ENCODE measurements at regions not wholly inside any gene's neighbourhood (a gene's known extent, or its start where the extent isn't known, plus 50 kb on each side); places are given as distances from the start of the nearest gene placed in this dataset.
A peak's percentile ranks its signal among the peaks of the same experiment; 100 is the strongest.

- no peak for DNase-seq (ENCODE audit: low read depth, low spot score)
These were observed 400.6 kb upstream of the CFAP20DC start for GRCh38 chr3:59450437-59450836.

DNA sequence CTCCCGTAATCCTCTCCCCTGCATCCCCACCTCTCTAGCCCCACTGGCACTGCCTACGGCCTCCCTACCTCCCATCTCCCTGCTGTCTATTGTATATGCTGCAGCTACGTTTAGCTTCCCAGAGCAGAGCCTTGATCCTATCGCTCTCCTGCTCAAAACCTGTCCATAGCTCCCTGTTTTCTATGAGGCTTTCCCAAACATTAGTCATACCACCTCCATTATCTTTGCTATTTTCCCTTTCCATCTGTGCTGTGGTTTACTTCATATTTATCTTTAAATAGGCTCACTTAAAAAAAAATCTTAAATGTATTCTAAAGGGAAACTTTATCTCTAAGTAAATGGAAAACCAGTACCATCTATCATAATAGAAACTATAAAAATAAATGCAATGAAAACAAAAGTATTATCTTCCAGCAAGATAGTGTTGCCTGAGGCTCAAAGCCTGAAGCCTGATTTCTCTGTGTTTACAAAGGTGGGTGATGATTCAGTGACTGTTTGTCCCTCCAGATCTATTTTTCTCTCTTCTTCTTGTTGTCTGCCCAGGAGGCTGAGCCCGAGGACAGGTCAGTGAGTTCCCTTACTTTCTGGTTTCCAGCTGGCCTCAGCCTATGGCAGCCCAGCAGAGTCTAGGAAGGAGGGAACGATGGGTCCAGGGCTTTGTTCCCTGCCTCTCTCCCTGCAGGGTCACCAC is 397.1 kb upstream of the CFAP20DC start:
- DNase-seq (ENCODE audit: low read depth, low spot score): no peak

- DNase-seq (ENCODE audit: low read depth, low spot score): no peak
These were observed 394.9 kb upstream of the CFAP20DC start for GRCh38 chr3:59444676-59445075.

- DNase-seq (ENCODE audit: low read depth, low spot score): no peak
These were observed 394.5 kb upstream of the CFAP20DC start for GRCh38 chr3:59444294-59444671.

- DNase-seq (ENCODE audit: low read depth, low spot score): no peak
These were observed 393.9 kb upstream of the CFAP20DC start for GRCh38 chr3:59443618-59444293.

DNA sequence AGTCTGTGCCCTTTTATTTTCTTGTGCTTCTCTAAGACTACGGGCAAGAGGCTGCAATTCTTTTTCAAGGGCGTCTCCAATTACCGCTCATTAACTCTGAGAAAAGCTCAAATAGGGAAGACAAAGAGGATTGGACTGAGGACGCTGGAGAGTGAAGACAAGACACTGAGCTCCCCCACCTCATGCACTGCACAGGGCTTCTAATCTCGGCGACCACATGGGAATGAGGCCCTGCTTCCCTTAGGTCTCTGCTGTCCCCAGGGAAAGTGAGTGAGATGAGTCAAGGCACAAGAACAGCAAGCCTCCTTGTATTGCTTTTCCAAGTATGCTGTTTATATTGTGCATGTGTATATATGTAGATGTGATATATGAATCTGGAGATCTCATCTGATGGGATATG is 392.2 kb upstream of the CFAP20DC start:
- no peak for DNase-seq (ENCODE audit: low read depth, low spot score)

GRCh38 chr3:59440285-59441028 is 390.6 kb upstream of the CFAP20DC start:
- DNase-seq (ENCODE audit: low read depth, low spot score): no peak

DNA sequence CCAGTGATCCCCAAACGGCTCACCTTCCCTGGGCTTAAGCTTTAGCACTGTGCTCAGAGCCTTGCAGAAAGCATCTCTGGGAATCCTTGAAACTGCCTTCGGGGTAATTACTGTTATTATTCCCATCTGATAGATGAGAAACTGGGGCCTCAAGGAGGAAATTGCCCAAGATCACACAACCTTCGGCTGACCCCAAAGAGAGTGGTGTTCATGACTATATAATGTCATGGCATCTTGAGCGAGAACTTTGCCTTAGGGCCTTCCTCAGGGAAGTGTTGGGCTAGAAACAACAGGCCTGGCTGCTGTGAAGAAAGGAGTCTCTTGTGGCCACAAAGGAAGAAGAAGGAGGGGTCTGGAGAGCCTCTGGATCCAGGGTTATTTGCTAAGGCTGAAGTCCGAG is 388.7 kb upstream of the CFAP20DC start:
- DNase-seq (ENCODE audit: low read depth, low spot score): no peak

DNA sequence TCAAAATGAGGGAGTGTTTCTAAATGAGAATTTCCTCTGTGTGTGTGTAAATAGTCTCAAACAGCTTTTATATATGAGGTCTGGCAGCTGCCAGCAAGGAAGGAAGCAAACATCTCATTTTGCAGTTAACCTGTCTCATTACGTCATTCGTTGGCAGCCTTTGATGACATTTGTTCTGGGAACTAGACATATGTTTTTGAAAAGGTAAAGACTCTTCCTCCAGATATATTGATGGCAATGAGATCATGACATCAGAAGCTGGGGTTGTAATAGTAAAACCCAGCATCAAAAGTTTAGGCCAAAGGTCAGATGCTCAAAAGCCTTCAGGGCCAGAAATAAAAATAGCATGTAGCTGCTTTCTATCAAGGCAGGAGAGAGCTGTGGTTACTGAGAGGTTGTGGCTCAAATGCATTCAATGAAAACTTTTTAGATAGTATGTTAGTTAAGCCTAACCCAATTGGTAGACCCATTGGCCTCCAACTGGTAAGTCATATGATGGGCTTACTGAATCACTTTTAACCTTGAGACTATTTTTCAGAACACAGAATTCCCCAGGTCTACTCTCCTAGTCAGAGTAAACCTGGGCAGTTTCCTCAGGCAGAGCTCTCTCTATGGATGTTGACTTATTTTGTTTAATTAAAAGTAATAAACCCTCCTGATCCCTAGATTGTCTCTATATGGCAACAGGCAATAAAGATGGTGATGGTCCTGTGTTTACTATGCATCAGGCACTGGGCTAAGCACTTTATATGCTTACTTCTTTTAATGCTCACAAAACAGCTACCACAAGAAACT is 386.5 kb upstream of the CFAP20DC start:
- DNase-seq (ENCODE audit: low read depth, low spot score): no peak

DNA sequence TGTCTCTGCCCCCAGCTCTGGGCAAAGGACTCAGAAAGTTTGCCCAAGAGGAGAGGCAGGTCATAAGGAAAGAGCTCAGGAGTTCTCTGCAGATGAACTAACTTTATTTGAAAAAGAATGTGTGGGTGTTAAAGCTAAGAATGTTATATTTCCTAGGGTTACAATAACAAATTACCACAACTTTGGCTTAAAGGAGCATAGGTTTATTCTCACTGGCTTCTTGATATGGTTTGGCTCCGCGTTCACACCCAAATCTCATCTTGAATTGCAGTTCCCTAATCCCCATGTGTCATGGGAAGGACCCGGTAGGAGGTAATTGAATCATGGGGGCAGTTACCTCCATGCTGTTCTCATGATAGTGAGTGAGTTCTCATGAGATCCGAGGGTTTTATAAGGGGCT is 383.7 kb upstream of the CFAP20DC start:
- DNase-seq (ENCODE audit: low read depth, low spot score): no peak

- no peak for DNase-seq (ENCODE audit: low read depth, low spot score)
These were observed 382.8 kb upstream of the CFAP20DC start for GRCh38 chr3:59432665-59433064.

DNA sequence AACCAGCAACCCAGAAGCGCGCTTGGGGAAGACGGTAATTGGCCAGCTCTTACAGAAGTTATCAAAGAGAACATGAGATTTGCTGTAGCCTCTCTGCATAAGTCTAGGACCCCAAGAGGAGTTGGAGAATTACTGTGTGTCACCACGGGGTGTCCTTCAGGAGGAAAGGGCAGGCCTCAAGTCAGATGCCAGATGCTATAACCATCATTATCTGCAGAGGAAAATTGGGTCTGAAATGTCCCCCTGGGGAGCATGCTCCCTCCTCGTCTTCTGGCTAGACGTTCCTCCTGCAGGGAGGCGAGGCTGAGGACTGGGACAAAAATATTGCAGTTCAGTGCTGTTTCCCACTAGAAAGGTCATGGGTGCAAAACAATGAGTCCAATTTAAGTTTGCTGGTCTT is 380.5 kb upstream of the CFAP20DC start:
- no peak for DNase-seq (ENCODE audit: low read depth, low spot score)

DNA sequence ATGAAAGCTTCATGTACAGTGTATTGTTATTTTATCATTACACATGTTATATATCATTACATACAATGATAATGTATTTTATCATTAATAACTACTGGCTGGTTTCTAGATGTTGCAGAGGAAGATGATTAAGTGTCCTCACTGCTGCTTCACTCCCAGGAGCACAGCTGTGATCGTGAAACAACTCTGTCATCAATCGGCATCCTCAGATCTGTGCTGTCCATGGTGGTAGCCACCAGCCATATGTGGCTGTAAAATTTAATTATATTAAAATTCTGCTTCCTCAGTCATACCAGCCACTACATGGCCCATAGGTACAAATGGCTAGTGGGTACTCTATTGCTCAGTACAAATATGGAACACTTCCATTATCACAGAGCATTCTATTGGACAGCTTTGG is 379.4 kb upstream of the CFAP20DC start:
- no peak for DNase-seq (ENCODE audit: low read depth, low spot score)

- peak; percentile 60 for DNase-seq (ENCODE audit: low read depth, low spot score)
These were observed 377.2 kb upstream of the CFAP20DC start for GRCh38 chr3:59426821-59427565.

GRCh38 chr3:59425942-59426341 is 376.1 kb upstream of the CFAP20DC start:
- DNase-seq (ENCODE audit: low read depth, low spot score): no peak

GRCh38 chr3:59425371-59425770 is 375.5 kb upstream of the CFAP20DC start:
- DNase-seq (ENCODE audit: low read depth, low spot score): peak; percentile 79

DNA sequence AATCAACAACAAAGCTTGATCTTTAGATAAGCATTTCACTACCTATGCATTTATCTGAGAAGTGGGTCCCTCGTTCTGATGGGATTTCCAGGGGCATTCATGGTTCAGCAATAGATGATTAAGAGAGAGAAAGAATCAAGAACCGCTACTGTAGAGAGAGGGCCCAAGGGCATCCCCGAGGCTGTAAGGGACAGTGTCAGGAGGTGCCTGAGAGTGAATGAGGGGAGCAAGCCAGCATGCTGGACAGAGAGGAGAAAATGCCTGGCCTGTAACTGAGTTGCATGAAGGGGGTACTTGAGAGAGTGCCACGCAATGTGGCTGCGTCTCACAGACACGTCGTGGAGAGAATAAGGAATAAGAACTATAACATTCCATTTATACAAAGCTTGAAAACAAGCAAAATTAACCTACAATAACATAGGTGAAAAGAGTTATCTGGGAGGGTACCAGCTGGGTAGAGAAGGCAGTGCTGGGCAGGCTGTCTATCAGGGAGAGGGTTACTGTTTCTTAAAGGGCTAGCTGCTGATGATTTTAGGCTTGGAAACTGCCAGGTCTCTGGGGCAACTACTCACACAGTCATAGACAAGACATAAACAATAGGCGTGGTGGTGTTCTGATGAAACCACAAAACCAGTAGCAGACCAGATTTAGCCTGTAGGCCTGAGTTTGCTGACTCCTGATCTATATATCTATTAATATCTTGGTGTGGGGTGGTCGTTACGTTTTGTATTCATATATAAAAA is 374.6 kb upstream of the CFAP20DC start:
- peak; percentile 74 for DNase-seq (ENCODE audit: low read depth, low spot score)

- no peak for DNase-seq (ENCODE audit: low read depth, low spot score)
These were observed 373.9 kb upstream of the CFAP20DC start for GRCh38 chr3:59423707-59424106.

GRCh38 chr3:59422312-59422711 is 372.5 kb upstream of the CFAP20DC start:
- DNase-seq (ENCODE audit: low read depth, low spot score): no peak

DNA sequence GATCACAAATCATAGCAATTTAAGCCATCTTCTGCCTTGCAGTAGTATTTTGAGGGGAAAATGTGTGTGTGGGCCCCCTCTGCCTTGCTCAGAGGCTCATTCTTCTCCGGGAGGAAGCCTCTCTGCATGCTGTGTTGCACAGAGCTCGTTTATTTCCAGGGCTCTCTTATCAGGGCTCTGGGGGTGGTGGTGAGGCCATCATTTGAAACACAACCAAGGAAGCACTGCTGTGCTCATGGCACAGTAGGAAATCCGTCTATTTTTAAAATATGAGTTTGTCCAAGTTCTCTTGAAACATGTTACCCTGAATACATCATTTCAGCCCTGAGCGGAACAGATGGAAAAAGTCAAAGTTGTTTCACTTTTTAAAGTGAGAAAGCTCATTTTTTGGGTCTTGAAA is 369.0 kb upstream of the CFAP20DC start:
- DNase-seq (ENCODE audit: low read depth, low spot score): no peak

- no peak for DNase-seq (ENCODE audit: low read depth, low spot score)
These were observed 362.7 kb upstream of the CFAP20DC start for GRCh38 chr3:59412516-59412915.

Data from astrocyte of the hippocampus (primary cell).